Uterus (tissue), 2 donors: ENCODE measurements at regions not wholly inside any gene's neighbourhood (a gene's known extent, or its start where the extent isn't known, plus 50 kb on each side); places are given as distances from the start of the nearest gene placed in this dataset.

ENCODE experiments used
- POLR2A ChIP-seq, 2 donors: fragments of 450-650 bp; IDR thresholded peaks; one replicate each; pipeline ENCODE4 v1.6.1; 2016; ENCODE audit warnings: antibody characterized with exemption in 2 of 2, mild to moderate bottlenecking in 1 of 2, moderate library complexity in 1 of 2
- TF ChIP-seq, protein P1 (sequence below), 4 experiments: fragments of 200-600 bp in 2 of 4; fragments of 450-650 bp in 2 of 4; sonication (generic) in 2 of 4; IDR thresholded peaks; one replicate each; pipeline ENCODE4 v1.5.1; 2016 to 2019; ENCODE audit warnings: antibody characterized with exemption in 4 of 4, mild to moderate bottlenecking in 2 of 4, moderate library complexity in 1 of 4

GRCh38 chr1:5645135-5645399 lies 347.2 kb downstream of the NPHP4 start:
- TF ChIP-seq, protein P1, sequence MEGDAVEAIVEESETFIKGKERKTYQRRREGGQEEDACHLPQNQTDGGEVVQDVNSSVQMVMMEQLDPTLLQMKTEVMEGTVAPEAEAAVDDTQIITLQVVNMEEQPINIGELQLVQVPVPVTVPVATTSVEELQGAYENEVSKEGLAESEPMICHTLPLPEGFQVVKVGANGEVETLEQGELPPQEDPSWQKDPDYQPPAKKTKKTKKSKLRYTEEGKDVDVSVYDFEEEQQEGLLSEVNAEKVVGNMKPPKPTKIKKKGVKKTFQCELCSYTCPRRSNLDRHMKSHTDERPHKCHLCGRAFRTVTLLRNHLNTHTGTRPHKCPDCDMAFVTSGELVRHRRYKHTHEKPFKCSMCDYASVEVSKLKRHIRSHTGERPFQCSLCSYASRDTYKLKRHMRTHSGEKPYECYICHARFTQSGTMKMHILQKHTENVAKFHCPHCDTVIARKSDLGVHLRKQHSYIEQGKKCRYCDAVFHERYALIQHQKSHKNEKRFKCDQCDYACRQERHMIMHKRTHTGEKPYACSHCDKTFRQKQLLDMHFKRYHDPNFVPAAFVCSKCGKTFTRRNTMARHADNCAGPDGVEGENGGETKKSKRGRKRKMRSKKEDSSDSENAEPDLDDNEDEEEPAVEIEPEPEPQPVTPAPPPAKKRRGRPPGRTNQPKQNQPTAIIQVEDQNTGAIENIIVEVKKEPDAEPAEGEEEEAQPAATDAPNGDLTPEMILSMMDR (IDR thresholded peaks at IDR 0.05) = no peak
- no peak for TF ChIP-seq POLR2A (IDR thresholded peaks at IDR 0.05)
